Endothelial cell of umbilical vein (primary cell): ENCODE measurements at regions not wholly inside any gene's neighbourhood (a gene's known extent, or its start where the extent isn't known, plus 50 kb on each side); places are given as distances from the start of the nearest gene placed in this dataset.

ENCODE experiments used
- EZH2 ChIP-seq: IDR thresholded peaks from 2 replicates; pipeline ENCODE4 v1.6.1; 2012; ENCODE audit warnings: borderline replicate concordance, low read depth, mild to moderate bottlenecking, moderate library complexity, low read length, inconsistent platforms; ENCODE audit not compliant: severe bottlenecking
- FOS ChIP-seq: IDR thresholded peaks from 2 replicates; pipeline ENCODE4 v1.6.1; 2011; ENCODE audit warnings: mild to moderate bottlenecking, low read length, moderate library complexity, borderline replicate concordance; ENCODE audit not compliant: insufficient read depth
- JUN ChIP-seq: IDR thresholded peaks from 2 replicates; pipeline ENCODE4 v1.6.1; 2011; ENCODE audit warnings: borderline replicate concordance, low read depth; ENCODE audit not compliant: insufficient read length, insufficient read depth
- POLR2A ChIP-seq: IDR thresholded peaks from 2 replicates; pipeline ENCODE4 v1.6.1; 2012; ENCODE audit warnings: low read depth, mild to moderate bottlenecking, control low read depth, low read length
- POLR2AphosphoS5 ChIP-seq: IDR thresholded peaks from 2 replicates; pipeline ENCODE4 v1.6.1; 2012; ENCODE audit warnings: low read depth, mild to moderate bottlenecking, control low read depth, low read length, moderate library complexity; ENCODE audit not compliant: insufficient read depth
- TF ChIP-seq, protein P1 (sequence below), 2 donors: IDR thresholded peaks; 1 replicate in 1 of 2; 2 replicates in 1 of 2; pipeline ENCODE4 v1.5.1; 2011; ENCODE audit warnings: low read length in 2 of 2, mild to moderate bottlenecking in 2 of 2, moderate library complexity in 2 of 2, control low read depth in 1 of 2, inconsistent platforms in 1 of 2, low read depth in 1 of 2; ENCODE audit not compliant: insufficient read depth in 1 of 2; ENCODE audit errors: extremely low read depth in 1 of 2

DNA sequence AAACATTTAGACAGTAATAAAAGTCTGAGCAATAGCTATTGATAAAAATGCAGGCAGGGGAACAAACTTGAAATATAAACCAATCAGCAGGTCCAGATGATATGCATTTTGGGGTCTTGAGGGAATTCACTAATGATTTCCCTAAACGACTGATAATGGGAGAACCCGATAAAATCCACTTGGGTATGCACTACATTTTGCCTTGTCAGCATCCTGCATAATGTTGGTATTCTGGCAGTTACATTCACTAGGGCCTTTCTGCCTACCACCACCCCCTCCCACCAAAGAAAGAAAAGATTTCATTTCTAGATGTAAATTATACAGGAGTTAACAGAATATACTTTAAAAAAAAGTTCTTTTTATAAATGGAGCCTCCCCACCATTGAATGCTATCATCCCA, 63.5 kb upstream of the IL1RAPL2 start:
- TF ChIP-seq, protein P1, sequence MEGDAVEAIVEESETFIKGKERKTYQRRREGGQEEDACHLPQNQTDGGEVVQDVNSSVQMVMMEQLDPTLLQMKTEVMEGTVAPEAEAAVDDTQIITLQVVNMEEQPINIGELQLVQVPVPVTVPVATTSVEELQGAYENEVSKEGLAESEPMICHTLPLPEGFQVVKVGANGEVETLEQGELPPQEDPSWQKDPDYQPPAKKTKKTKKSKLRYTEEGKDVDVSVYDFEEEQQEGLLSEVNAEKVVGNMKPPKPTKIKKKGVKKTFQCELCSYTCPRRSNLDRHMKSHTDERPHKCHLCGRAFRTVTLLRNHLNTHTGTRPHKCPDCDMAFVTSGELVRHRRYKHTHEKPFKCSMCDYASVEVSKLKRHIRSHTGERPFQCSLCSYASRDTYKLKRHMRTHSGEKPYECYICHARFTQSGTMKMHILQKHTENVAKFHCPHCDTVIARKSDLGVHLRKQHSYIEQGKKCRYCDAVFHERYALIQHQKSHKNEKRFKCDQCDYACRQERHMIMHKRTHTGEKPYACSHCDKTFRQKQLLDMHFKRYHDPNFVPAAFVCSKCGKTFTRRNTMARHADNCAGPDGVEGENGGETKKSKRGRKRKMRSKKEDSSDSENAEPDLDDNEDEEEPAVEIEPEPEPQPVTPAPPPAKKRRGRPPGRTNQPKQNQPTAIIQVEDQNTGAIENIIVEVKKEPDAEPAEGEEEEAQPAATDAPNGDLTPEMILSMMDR (IDR thresholded peaks at IDR 0.05; ENCODE audit: extremely low read depth in 1 of 2, insufficient read depth in 1 of 2, low read depth in 1 of 2, low read length in 2 of 2): no peak
- TF ChIP-seq JUN: no peak
- no peak for TF ChIP-seq FOS
- no peak for TF ChIP-seq EZH2
- TF ChIP-seq POLR2AphosphoS5: no peak
- TF ChIP-seq POLR2A: no peak
